Fibroblast of pulmonary artery (primary cell): ENCODE measurements at regions not wholly inside any gene's neighbourhood (a gene's known extent, or its start where the extent isn't known, plus 50 kb on each side); places are given as distances from the start of the nearest gene placed in this dataset.

Experiments used
- DNase-seq: peaks from one replicate; pipeline ENCODE4 v3.0.0-alpha.2; 2010; ENCODE audit warnings: low read depth
- H3K4me3 ChIP-seq: replicated peaks from 2 replicates; pipeline ENCODE4 v1.5.1; 2011; ENCODE audit warnings: low read depth, mild to moderate bottlenecking, control low read depth, low read length, moderate library complexity
- TF ChIP-seq, protein P1 (sequence below): IDR thresholded peaks from 2 replicates; pipeline ENCODE4 v1.5.1; 2011; ENCODE audit warnings: mild to moderate bottlenecking, control low read depth, low read length, inconsistent platforms; ENCODE audit errors: missing control alignments

DNA sequence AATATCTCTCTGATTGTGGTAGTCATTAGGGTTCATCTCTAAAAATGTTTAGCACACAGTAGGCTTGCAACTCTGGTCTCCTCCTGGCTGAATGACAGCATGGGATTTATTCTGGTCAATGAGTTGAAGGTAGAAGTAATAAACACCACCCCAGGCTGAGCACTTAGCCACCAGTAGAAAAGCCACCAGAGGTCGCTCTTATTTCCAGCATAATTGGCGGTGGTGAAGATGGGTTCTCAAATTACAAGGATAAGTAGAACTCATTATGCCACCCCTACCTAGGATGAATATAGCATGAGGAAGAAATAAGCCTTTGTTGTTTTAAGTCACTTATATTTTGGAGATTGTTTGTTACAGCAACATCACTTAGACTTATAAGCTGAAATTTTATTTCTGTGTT is 302.7 kb downstream of the GPM6A start:
- H3K4me3 ChIP-seq, result no peak overlapping the region
- DNase-seq, result no peak
- TF ChIP-seq, protein P1, sequence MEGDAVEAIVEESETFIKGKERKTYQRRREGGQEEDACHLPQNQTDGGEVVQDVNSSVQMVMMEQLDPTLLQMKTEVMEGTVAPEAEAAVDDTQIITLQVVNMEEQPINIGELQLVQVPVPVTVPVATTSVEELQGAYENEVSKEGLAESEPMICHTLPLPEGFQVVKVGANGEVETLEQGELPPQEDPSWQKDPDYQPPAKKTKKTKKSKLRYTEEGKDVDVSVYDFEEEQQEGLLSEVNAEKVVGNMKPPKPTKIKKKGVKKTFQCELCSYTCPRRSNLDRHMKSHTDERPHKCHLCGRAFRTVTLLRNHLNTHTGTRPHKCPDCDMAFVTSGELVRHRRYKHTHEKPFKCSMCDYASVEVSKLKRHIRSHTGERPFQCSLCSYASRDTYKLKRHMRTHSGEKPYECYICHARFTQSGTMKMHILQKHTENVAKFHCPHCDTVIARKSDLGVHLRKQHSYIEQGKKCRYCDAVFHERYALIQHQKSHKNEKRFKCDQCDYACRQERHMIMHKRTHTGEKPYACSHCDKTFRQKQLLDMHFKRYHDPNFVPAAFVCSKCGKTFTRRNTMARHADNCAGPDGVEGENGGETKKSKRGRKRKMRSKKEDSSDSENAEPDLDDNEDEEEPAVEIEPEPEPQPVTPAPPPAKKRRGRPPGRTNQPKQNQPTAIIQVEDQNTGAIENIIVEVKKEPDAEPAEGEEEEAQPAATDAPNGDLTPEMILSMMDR, result peak; percentile 9

DNA sequence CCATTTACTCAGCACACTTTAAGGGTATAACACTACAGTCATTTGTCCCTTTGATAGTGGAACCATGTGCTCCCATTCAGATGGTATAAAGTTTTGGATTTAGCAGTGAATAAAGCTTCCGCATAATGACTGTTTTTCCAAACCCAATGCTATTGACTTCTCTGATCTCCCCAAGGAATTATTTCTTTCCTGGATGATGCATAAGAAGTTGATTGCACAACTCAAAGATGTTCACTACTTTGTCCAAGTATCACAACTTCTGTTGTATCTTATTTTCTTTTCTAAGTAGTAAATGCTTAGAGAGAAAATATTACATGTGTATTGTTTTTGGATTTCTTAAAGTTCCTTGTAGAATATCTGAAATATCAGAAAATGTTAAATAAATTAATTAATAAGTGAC is 300.2 kb downstream of the GPM6A start:
- H3K4me3 ChIP-seq, result no peak overlapping the region
- TF ChIP-seq, protein P1, result no peak
- peak; percentile 7 for DNase-seq

DNA sequence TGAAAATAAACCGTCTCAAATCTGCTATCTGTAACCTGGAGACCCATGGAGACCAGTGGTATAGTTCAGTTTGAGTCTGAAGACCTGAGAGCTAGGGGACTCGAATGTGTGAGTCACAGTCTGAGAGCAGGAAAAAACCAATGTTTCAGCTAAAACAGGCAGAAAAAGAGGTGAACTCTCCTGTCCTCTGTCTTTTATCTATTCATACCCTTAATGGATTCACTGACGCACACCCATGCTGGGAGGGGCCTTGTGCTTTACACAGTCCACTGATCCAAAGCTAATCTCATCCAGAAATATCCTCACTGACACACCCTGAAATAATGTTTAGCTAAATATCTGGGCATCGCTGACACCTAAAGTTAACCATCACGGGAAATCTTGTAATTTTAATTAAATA is 297.9 kb downstream of the GPM6A start:
- H3K4me3 ChIP-seq, result no peak overlapping the region
- no peak for DNase-seq
- TF ChIP-seq, protein P1, result no peak

DNA sequence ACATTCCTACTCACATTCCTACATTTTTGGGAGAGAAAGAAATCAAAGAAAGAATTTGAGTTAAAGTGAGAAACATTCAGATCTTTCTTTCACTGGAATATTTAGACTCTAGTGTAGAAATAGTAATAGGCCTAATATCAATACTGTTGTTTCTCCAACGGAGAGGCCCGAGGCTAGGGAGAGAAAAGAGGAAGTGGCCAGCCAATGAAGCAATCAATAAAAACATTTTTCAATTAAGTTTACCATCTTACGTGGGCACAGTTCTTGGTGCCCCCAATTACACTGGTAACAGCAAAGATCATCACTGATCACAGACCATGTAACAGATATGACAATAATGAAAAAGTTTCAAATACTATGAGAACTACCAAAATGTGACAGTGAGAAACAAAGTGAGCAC is 281.4 kb downstream of the GPM6A start:
- DNase-seq, result no peak
- TF ChIP-seq, protein P1, result no peak
- no peak overlapping the region for H3K4me3 ChIP-seq

DNA sequence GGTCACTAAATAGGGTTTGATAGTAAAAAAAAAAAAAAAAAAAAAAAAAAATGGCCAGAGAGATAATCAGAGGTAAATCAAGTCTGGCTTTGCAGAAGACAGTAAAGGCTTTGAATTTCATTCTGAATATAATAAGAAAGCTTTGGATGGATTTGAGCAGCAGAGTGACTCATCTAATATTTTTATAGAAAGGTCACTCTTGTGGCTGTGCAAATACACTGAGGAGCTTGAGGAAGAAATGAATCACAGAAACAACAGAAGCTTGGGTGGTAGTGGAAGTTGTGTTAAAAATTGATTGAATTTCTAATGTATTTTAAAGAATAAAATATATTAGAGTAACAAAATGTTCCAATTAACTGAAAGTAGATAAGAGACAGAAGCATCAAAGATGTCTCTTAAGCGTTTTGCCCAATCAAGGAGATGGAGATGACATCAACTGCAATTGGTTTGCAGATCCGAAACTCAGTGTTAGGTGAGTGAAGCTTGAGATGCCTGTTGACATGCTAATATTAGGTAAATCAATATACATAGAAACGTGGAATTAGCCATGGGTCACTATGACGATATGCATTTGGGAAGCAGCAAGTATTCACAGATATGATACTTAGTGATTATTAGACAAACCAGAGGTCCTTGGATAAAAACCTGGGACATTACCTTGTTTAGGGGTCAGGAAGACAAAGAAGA is 280.5 kb downstream of the GPM6A start:
- TF ChIP-seq, protein P1, result no peak
- no peak overlapping the region for H3K4me3 ChIP-seq
- DNase-seq, result peak; percentile 47

DNA sequence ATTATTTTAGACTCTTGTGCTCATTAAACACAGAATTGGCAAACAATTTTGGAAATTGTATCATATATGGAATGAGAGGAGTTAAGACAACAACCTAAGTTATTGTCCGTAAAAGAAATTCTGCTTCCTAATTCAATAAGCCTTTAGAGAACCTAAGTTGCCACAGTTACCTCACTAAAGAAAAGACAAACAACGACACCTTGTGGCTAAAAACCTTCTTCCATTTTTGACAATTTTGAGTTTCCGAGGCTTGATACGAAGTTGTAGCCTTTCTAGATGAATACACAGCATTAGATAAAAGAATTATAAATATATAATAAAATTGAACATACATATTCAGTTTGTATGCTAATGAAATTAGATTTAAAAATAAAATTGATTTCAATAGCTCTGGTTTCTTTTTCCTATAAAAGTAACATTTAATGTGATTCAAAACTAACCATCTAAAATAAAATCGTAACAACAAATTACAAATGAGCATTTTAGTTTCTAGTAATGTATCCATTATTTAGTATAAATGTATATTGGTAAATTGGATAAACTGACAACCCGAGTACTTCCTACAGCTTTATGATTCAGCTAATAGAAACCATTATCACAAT is 275.1 kb downstream of the GPM6A start:
- TF ChIP-seq, protein P1, result peak; percentile 57
- H3K4me3 ChIP-seq, result no peak overlapping the region
- DNase-seq, result peak; percentile 83

DNA sequence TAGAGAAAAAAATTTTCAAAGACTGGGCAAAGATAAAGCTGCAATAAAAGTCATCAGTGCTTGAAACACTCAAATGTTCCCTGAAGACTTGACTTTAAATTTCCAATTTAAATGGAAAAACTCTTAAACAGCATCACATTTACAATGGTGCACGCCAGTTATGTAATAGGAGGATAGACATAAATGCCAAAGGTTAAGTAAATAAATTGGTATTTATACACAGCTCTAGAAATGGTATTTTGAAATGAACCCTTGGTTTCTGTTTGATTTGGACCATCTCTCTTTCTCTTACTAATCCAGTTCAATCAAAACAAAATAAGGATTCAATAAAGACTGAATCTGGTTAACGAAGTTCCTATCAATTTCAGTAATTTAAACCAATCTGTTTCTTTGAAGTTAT is 272.6 kb downstream of the GPM6A start:
- TF ChIP-seq, protein P1, result no peak
- H3K4me3 ChIP-seq, result no peak overlapping the region
- no peak for DNase-seq
